DMS 273 treated with DMSO at 0.1 percent for 48 hours (cell line): ENCODE measurements at regions not wholly inside any gene's neighbourhood (a gene's known extent, or its start where the extent isn't known, plus 50 kb on each side); places are given as distances from the start of the nearest gene placed in this dataset.
"Not testable (repeated sequence)": the region's sequence is repeated elsewhere in the genome, so short reads cannot be mapped to it uniquely, and the experiment has no call there.

ENCODE experiments used
- DNase-seq: peaks from one replicate; lab custom pipeline; 2025; lab: John Stamatoyannopoulos, UW

- no peak for DNase-seq
Observed at GRCh38 chr13:111413407-111414187, 93.2 kb downstream of the TEX29 start.

- no peak for DNase-seq
Observed at GRCh38 chr13:111414341-111414740, 93.9 kb downstream of the TEX29 start.

- DNase-seq = no peak
Observed at GRCh38 chr13:111415246-111415645, 94.8 kb downstream of the TEX29 start.

- DNase-seq = no peak
Observed at GRCh38 chr13:111415765-111416164, 95.3 kb downstream of the TEX29 start.

GRCh38 chr13:111418101-111418500 is 97.7 kb downstream of the TEX29 start:
- DNase-seq = no peak

GRCh38 chr13:111420113-111420876 is 99.9 kb downstream of the TEX29 start:
- DNase-seq = no peak

- DNase-seq = no peak
Observed at GRCh38 chr13:111421216-111421615, 100.8 kb downstream of the TEX29 start.

- no peak for DNase-seq
Observed at GRCh38 chr13:111422348-111422747, 101.9 kb downstream of the TEX29 start.

GRCh38 chr13:111423168-111423785 is 102.8 kb downstream of the TEX29 start:
- no peak for DNase-seq

GRCh38 chr13:111424134-111424533 is 103.7 kb downstream of the TEX29 start:
- DNase-seq = no peak

GRCh38 chr13:111425326-111425725 is 104.9 kb downstream of the TEX29 start:
- DNase-seq = no peak

GRCh38 chr13:111429064-111429558 is 108.7 kb downstream of the TEX29 start:
- DNase-seq = no peak

GRCh38 chr13:111431206-111431605 is 110.8 kb downstream of the TEX29 start:
- DNase-seq = no peak

- DNase-seq = no peak
Observed at GRCh38 chr13:111434578-111435159, 114.2 kb downstream of the TEX29 start.

GRCh38 chr13:111436446-111436845 is 116.0 kb downstream of the TEX29 start:
- DNase-seq = no peak

GRCh38 chr13:111437417-111437816 is 117.0 kb downstream of the TEX29 start:
- no peak for DNase-seq

- no peak for DNase-seq
Observed at GRCh38 chr13:111437856-111438547, 117.6 kb downstream of the TEX29 start.

GRCh38 chr13:111440492-111440891 is 120.0 kb downstream of the TEX29 start:
- not testable (repeated sequence) for DNase-seq

- DNase-seq = no peak
Observed at GRCh38 chr13:111443981-111444380, 123.5 kb downstream of the TEX29 start.

GRCh38 chr13:111448504-111448903 is 128.1 kb downstream of the TEX29 start:
- no peak for DNase-seq

- DNase-seq = no peak
Observed at GRCh38 chr13:111449041-111449440, 128.6 kb downstream of the TEX29 start.

GRCh38 chr13:111451402-111451801 is 131.0 kb downstream of the TEX29 start:
- no peak for DNase-seq
